Ishikawa (cell line): ENCODE measurements at regions not wholly inside any gene's neighbourhood (a gene's known extent, or its start where the extent isn't known, plus 50 kb on each side); places are given as distances from the start of the nearest gene placed in this dataset.

ENCODE experiments used
- CEBPB ChIP-seq: IDR thresholded peaks from 2 replicates; pipeline ENCODE4 v1.6.1; 2012
- EP300 ChIP-seq: IDR thresholded peaks from 2 replicates; pipeline ENCODE4 v1.6.1; 2012; ENCODE audit warnings: borderline replicate concordance
- NFIC ChIP-seq: IDR thresholded peaks from 2 replicates; pipeline ENCODE4 v1.6.1; 2012
- TAF1 ChIP-seq: IDR thresholded peaks from 2 replicates; pipeline ENCODE4 v1.6.1; 2012; ENCODE audit warnings: low read depth, mild to moderate bottlenecking
- TEAD4 ChIP-seq: IDR thresholded peaks from 2 replicates; pipeline ENCODE4 v1.6.1; 2012

DNA sequence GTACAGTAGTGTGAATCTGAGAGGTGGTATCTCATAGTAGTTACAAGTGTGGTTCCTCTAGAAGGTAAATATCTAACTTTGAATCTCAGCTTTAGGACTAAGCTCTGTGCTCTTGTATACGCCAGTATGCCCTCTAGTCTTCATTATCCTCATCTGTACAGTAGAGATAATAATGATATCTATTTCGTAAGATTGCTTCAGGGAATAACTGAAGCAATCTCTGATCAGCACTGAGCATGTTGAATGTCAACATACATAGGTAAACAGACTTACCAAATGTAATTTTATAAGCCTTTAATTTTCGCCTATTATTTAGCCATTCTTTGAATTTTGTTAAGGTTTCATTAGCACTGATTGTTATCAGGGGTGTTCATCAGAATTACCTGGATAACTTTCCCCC is 175.2 kb upstream of the ANKRD50 start:
- TF ChIP-seq NFIC: no peak
- no peak for TF ChIP-seq EP300
- TF ChIP-seq TAF1: no peak
- no peak for TF ChIP-seq TEAD4
- no peak for TF ChIP-seq CEBPB
